GM19035 (cell line): ENCODE measurements at regions not wholly inside any gene's neighbourhood (a gene's known extent, or its start where the extent isn't known, plus 50 kb on each side); places are given as distances from the start of the nearest gene placed in this dataset.
"Not testable (repeated sequence)": the region's sequence is repeated elsewhere in the genome, so short reads cannot be mapped to it uniquely, and the experiment has no call there.

Experiments used
- ATAC-seq: cut with Tn5 transposase; IDR thresholded peaks from one replicate; pipeline ENCODE4 v1.9.1; 2021; ENCODE audit not compliant: unreplicated experiment

DNA sequence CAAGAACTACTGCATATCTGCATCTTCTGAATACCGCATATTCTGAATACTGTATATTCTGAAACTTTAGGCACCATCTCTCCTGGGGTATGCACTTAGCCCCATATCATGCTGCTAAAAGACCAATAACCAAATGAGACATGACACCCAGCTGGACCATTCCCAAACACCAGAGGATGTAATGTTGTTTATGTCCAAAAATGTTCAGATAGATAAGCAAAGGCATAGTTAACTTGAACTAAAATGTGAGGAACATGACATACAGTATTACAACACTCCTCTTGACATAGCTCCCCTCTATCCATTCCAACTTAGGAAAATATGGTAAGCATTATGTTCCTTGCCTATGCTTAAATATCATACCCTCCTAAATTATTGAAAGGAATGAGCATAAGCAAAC is 127.3 kb downstream of the TENT5A start:
- no peak for ATAC-seq

DNA sequence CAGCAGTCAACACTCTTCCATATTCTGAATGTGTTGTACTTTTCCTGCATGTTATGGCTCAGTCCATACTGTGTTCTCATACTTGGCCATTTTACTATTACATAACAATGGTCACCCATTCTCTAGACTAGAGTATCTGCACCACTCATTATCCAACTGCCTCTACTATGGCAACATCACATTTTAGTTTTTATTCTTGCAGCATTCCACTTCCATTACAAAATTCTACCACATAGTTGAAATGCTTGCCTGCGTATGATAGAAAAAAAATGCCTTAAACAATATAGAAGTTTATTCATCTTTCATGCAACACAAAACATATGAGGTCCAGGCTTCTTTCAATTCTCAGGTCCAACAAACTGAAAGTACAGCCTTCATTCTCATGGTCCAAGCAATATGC is 128.0 kb downstream of the TENT5A start:
- no peak for ATAC-seq

DNA sequence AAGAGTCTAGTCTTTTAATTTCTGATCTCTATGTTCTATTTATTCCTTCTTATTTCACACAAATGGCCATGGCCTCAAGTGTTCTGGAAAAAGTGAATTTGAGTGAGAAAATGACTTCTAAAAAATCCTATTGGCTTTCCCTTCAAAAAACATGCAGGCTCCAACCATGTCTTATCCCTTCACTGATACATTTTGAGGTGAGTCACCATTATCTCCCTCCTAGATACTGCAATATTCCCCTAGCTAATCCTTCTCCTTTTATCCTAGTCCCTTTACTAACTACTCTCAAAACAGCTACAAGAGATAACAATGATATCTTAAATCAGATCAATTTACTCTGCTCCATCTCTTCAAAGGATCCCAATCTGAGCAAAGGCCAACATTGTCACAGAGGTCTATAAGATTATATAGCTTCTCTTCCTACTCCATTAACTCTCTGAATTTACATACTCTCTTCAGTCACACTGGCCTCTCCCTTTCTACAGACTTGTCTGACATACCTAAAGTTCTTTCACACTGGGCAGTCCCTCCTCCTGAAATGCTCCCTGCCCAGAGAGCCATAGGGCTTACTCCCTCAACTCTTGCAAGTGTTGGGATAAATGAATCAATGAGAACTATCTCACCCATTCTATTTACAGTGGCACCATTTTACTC is 129.2 kb downstream of the TENT5A start:
- ATAC-seq, result no peak

DNA sequence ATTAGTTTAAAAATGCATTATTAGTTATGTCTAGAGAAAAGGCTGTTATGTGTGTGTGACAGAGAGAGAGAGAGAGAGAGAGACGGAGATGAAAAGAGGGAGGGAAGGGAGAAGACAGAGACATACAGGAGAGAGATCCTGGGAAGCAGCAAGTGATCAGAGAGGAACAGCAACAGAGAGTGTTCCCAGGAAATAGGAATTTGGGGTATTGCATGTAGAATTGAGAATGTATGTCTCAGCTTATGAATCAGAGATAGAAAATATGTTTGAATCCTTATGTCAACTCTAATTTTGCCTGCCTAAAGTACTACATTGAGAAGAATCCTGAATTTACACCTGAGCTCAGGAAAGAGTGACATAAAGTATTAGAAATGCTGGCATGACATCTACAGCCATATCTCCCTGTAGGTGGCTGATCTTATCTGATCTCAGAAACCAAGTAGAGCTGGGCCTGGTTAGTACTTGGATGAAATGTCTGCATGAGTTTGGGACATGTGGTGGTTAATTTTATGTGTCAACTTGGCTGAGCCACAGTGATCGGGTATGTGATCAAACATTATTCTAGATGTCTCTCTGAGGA is 130.6 kb downstream of the TENT5A start:
- ATAC-seq, result no peak

DNA sequence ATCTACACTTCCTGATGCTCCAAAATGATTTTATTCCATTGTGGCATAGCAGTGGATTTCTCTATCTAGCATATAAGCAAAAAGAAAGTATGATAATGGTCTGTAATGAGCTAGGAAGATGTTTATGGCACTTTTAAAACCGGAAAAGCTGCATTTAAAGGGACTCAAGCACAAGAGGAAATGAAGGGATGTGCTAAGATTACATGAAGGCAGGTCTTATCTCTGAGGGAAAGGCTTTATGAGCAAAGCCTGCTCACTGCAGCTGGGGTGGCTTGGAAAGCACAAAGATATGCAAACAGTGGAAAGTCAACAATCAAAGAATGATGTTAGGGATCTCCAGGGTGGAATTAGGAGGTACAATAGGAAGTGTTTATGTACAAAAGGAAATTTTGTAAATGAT is 138.2 kb downstream of the TENT5A start:
- no peak for ATAC-seq

DNA sequence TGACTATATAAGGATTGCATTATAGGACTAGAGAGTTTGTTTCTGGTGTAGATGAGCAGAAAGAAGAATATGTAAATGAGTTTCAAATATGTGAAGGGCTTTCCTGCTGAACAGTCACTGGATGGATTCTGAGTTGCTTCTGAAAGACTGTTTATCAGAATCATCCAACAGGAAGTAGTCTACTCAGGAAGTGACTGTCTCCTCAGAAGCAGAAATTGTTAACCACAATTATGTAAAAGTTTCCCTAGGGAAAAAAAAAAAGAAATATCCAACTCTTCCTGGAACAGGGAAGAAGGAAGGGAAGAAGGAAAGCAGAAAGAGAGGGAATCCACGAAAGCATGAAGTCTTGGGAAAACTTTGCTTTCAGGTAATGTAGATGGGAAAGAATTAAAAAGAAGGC is 138.9 kb downstream of the TENT5A start:
- no peak for ATAC-seq

DNA sequence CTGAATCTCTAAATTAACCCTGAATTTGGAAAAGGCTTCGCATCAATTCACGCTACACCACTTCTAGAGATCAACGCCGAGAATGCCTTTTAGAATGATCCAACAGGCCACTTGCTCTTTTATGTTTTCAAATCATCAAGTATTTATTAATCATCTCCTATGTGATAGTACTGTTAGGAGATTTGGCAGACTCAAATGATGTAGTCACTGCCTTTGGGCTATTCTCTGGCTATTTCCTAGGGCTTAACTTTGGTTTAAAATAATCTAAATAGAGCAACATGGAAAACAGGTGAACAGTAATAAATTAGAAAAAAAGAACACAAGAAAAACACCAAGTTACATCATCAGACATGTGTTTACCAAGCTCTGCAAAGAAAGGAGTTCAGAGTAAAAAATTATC is 140.3 kb downstream of the TENT5A start:
- ATAC-seq, result no peak

DNA sequence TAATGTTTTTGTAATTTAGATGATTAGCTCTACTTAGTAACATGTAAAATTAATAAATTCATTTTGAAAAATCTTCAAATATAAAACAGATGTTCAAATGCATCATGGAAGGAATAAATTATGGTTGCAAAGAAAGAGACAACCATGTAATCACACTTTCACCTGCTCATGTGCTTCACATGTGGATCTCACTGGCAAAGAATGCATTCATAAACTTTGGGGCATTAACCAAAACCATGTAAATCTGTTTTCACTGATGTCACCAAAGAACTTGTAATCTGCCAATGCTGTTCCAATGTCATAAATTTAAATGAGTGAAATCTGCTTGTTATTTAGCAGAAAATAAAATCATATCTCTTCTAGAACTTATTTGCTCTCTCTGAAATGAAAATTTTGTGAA is 142.7 kb downstream of the TENT5A start:
- ATAC-seq, result no peak

DNA sequence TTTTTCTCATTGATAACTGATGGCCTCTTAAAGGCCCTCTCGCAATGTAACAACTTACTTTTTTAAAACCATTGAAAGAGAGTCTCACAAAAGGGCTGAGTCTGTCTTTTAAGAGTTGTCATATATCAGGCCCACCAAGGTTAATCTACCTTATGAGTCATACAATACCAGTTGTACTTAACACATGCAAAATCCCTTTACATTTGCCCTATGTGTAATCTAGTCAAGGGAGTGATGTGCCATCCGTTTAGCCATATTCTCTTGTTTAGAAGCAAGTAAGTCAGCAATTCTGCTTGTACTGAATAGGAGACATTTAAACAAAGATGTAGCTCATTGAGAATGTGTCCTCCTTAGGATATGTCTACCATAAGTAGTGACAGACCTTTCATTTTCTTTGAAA is 143.7 kb downstream of the TENT5A start:
- ATAC-seq, result no peak

DNA sequence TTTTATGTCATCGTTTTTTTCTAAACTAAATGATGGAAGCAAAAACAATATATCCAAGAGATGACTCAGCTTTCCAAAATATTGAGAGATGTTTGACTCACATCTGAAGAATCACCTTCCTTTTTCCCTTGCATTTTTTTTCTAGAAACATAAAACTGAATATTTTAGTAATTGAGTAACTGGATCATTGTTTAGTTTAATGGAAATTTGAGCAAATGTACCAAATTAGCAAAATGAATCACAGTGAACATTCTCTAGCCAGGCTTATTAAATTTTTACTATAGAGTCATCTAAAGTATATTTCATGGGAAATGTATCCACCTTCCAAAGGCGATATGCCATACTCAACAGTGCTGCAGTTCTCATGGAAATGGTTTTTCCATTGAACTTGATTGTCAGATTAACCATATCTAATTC is 145.5 kb downstream of the TENT5A start:
- no peak for ATAC-seq

DNA sequence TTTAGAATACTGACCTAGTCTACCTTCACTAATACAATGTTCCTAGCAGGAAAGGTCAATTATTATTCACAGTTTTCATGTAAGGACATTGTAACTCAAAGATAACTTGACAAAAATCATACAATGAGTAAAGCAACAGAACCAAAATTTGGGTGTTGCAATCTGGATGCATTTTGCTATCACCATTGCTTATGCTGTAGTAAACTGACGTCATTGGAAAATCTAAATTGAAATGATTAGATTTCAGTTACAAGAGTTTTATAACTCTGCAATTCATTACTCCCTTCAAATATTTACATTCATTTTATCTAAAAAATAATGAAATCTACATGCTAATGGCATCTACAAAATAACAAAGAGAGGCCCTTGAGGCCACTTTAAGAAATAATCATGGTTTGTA is 147.0 kb downstream of the TENT5A start:
- ATAC-seq, result no peak

DNA sequence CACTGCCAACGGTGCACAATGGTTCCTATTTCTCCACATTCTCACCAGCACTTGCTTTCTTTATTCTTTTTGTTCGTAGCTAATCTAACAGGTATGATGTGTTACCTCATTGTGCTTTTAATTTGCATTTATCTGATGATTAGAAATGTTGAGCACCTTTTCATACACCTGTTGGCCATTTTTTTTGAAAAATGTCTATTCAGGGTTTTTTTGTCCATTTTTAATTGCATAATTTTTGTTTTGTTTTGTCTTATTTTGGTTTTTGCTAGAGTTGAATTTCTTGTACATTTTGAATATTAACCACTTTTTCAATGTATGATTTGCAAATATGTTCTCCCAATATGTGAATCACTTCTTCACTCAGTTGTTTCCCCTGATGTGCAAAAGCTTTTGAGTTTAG is 150.6 kb downstream of the TENT5A start:
- ATAC-seq, result no peak

DNA sequence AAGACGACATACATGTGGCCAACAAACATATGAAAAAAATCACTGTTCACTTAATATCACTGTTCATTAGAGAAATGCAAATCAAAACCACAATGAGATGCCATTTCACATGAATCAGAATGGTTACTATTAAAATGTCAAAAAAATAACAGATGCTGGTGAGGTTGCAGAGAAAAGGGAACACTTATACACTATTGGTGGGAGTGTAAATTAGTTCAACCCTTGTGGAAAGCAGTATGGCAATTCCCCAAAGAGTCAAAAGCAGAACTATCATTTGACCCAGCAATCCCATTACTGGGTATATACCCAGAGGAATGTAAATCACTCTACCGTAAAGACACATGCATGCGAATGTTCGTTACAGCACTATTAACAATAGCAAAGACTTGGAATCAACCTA is 152.0 kb downstream of the TENT5A start:
- ATAC-seq, result not testable (repeated sequence)

DNA sequence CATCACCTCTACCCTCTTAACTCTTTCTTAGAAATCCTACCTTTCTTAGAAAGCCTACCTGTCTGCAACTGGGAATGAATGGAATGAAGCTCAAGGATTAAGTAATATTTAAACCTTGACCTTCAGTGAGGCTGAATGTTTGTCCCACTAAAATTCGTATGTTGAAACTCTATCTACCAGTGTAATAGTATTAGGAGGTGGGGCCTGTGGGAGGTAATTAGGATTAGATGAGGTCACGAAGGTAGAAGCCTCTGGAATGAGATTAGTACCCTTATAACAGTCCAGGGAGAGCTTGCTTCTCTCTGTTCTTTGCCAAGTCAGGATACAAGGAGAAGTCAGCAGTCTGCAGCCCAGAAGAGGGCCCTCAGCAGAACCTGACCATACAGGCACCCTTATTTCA is 158.0 kb downstream of the TENT5A start:
- no peak for ATAC-seq

DNA sequence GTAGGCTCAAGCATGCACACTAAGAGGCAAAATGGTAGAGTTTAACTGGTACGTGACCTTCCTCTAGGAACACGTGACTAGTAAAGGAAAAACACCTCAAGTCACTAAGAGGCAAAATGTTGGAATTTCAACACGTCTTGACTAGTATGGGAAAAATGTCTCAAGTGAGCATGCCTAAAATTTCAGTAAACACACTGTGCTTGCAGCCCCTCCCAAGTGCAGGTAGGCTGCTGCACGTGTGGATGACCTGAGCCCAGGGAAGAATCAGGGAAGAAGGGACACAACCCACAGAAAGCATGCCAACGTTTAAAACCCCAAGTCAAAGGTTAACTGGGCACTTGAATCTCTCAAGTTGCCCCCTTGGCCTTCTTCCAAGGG is 162.2 kb downstream of the TENT5A start:
- ATAC-seq, result no peak

DNA sequence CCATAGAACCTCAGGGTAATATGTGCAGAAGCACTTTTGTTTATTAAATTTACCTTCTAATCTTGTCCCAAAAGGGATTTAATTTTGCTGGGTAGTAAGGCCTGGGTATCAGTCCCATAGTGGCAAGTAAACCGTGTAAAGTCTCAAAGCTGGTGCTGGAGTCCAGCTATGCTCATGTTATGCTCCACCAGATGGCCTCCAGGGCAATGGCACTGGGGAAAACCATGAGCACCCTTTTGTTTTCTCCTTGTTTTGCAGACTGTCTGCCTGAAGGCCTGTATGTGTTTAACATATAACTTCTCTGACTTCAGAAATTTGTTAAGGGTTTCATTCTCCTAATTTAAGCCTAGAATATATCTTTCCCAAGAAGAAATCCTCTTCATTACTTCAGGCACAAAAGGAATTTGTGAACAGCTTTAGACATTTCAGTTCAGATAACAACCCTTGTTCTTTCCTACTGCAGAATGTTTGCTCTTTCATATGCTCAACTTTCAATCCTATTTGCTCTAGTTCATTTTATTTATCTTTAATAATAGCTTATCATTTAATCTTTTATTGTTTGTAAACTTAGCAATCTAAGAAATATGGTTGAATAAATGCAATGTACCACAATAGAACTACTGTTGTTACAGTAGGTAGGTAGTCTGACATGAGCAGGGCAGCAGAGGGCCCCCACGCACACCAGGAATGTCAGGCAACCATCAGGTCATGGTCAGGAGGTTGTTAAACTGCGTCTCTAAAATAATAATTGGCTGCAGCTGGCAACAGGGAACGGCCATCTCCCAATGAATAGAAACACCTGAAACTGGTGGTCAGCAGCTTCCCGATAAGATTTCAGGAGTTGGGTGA is 162.8 kb downstream of the TENT5A start:
- ATAC-seq, result no peak

DNA sequence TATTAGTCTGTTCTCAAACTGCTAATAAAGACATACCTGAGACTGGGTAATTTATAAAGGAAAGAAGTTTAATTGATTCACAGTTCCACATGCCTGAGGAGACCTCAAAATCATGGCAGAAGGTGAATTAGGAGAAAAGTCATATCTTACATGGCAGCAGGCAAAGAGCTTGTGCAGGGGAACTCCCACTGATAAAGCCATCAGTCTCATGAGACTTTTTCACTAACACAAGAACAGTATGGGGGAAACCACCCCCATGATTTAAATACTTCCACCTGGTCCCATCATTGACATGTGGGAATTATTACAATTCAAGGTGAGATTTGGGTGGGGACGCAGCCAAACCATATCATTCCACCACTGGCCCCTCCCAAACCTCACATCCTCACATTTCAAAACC is 166.8 kb downstream of the TENT5A start:
- not testable (repeated sequence) for ATAC-seq

DNA sequence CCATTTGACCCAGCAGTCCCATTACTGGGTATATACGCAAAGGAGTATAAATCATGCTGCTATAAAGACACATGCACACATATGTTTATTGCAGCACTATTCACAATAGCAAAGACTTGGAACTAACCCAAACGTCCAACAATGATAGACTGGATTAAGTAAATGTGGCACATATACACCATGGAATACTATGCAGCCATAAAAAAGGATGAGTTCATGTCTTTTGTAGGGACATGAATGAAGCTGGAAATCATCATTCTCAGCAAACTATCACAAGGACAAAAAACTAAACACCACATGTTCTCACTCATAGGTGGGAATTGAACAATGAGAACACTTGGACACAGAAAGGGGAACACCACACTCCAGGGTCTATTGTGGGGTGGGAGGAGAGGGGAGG is 168.3 kb downstream of the TENT5A start:
- ATAC-seq, result not testable (repeated sequence)

DNA sequence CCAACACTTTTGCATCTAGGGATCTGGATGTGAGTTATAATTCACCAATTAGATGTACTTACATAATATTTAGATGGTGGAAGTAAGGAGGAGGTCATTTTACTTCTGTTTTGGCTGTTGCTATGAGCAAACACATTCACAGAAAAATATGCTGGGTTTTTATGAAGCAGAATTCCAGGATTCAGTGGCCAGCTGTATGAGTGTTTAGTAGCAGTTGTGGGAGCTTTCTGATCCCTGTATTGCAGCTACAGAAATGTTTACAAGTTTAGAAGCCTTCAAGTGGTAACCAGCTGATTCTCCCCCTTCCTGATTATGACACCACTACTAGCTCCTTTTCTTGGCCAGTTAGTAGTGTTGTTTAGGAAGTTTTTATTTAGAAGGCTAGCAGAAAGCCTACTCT is 177.0 kb downstream of the TENT5A start:
- no peak for ATAC-seq

DNA sequence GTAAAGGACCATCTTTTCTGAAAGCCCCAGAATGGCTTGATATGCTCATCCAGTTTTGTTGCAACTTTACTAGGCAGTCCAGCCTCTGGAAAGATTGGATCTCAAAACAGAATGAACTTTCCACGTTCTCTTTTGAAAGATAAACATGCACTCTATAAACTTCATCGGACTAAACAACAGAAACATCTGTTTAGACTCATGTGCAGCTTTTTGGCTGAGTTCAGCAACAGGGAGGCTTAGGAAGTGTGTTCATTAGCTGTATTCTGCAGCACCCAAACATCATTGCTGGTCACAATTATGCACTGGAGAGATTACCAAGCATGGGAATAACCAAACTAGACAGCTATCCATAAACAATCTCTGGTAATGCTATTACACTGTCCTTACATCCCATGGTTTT is 180.5 kb downstream of the TENT5A start:
- ATAC-seq, result no peak

DNA sequence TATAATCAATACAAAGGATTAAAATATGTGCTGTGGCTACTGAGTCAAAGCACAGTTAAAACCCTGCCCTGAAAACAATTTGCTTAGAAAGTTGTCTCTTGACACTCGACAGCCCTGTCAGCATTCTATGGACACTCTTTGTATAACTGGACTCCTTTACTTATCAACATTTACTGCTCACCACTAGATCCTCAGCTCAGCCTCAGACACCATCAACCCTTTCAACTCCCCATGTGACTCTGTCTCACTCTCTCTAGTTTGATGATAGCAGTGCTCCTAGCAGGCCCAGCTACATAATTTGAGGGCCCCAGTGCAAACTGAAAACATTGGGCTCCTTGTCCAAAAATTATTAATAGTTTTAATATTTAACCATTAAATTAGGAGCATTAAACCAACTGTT is 181.8 kb downstream of the TENT5A start:
- ATAC-seq, result no peak

DNA sequence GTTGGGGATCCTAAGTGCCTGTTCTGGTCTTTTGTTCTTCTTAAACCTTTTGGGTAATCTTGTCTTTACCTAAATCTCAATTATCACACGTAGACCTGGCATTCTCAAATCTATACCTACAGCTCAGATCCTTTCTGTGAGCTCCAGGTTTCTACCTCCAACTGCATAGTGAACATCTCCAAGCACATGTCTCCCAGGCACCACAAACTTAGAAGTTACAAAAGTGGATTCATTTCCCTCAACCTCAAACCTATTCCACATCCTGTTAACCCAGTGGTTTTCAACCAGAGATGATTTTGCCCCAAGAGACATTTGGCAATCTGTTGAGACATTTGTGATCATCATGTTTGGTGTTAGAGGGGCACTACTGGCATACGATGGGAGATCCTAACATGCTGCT is 183.5 kb downstream of the TENT5A start:
- ATAC-seq, result no peak
